ENCODE measurements at regions not wholly inside any gene's neighbourhood (a gene's known extent, or its start where the extent isn't known, plus 50 kb on each side); places are given as distances from the start of the nearest gene placed in this dataset.

DNA sequence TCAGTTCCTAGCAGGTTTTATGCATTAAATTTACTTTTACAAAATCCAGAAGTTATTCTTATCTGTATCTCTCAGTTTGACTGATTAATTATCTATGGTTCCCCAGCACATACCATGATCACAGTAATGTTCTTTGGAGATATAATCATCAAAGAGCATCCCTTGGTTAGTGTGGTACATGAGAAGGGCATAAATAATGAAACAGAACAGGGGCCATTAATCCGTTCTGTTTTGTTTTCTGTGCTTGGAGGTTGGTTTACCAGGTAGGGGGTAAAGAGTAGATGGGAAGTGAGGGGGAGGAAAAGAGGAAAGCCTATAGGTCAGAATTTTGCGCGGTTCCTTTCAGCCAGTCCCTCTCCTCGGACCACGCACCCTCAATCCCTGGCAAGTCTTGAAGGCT lies 718.7 kb upstream of the TENM3 start:
- no TSS peak for BruUV-seq (replicated peaks)
- Histone ChIP-seq H3K4me3 (ENCODE audit: insufficient read depth, low read depth, low read length) (no peak overlapping the region), H4K20me1 (ENCODE audit: insufficient read depth, low read length) (no peaks in the 10 kb centered on the region), H3K18ac (ENCODE audit: low read depth, low read length) (no peak overlapping the region), H3K56ac (ENCODE audit: extremely low read depth, insufficient read depth, low read length) (no peak overlapping the region), H4K91ac (ENCODE audit: insufficient read depth, low read depth, low read length) (no peak overlapping the region), H3K4me1 (ENCODE audit: control insufficient read depth, insufficient read depth, low read length) (no peaks in the 10 kb centered on the region), H3K4ac (ENCODE audit: low read depth, low read length) (no peak overlapping the region), H3K14ac (replicated peaks; ENCODE audit: low read depth, low read length) (no peak overlapping the region), H3K79me1 (ENCODE audit: low read depth in 1 of 2, low read length in 2 of 2) (no peaks in the 10 kb centered on the region), H2BK15ac (ENCODE audit: low read depth, low read length) (no peak overlapping the region), H3K27ac (ENCODE audit: insufficient read depth, low read length) (no peak overlapping the region), H2BK20ac (ENCODE audit: low read depth, low read length) (no peak overlapping the region), H2BK120ac (ENCODE audit: low read depth, low read length) (no peak overlapping the region), H3K23ac (ENCODE audit: low read depth, low read length) (no peak overlapping the region), H2BK5ac (ENCODE audit: low read depth, low read length, poor library complexity, severe bottlenecking) (no peak overlapping the region), H4K5ac (ENCODE audit: low read depth, low read length) (no peak overlapping the region), H3K9ac (ENCODE audit: low read depth, low read length) (no peak overlapping the region), H3K36me3 (ENCODE audit: control insufficient read depth, insufficient read depth, low read length) (no peaks in the 10 kb centered on the region), H3K9me3 (ENCODE audit: control insufficient read depth, insufficient read depth, low read length) (no peaks in the 10 kb centered on the region), H3K4me2 (ENCODE audit: low read depth, low read length) (no peak overlapping the region), H2AK9ac (replicated peaks; ENCODE audit: low read depth, low read length, poor library complexity) (no peak overlapping the region), H3K27me3 (ENCODE audit: control insufficient read depth, insufficient read depth, low read length) (peaks cover 6% of the 10 kb centered on the region; the same call in 1 of the 2 replicates), H3K9me1 (ENCODE audit: insufficient read depth, low read length) (no peaks in the 10 kb centered on the region), H4K8ac (ENCODE audit: low read depth in 2 of 2, low read length in 2 of 2) (no peak overlapping the region), H2AFZ (replicated peaks; ENCODE audit: low read length, poor library complexity) (no peak overlapping the region), H2AK5ac (ENCODE audit: low read depth, low read length) (no peak overlapping the region)
- WGBS, 2 experiments (ENCODE audit: extremely low coverage in 2 of 2, insufficient read length in 1 of 2) = no CpG with 5 or more reads among the region's 5 CpGs
- POLR2A ChIA-PET (ENCODE audit: unreplicated experiment) = no interaction called here
- in situ Hi-C loops (cut with MboI; ENCODE audit: low sequenced_read_pairs) (loop anchor here (10.0 to 25.0 kb wide), 3 partner anchors 210 to 687 kb away; no protein-coding TSS in a partner anchor), intact Hi-C loops (cut with micrococcal nuclease) (no loop called here), dilution Hi-C loops (cut with HindIII; ENCODE audit: low sequenced_read_pairs, unreplicated experiment) (no loop called here)
- no peak for DNase-seq
- ATAC-seq (ENCODE audit: low read depth) = no peak
- CTCF ChIA-PET = interaction anchor here (0.7 kb wide), 1 partner anchor 21 kb away, joined by 4 read pairs; no protein-coding TSS in a partner anchor
- TF ChIP-seq BHLHE40 (IDR thresholded peaks at IDR 0.05; ENCODE audit: low read depth, low read length) (no peak), POLR2A (IDR thresholded peaks at IDR 0.05; ENCODE audit: low read depth, low read length) (no peak)

Measured in IMR-90 (cell line).